ENCODE measurements at regions not wholly inside any gene's neighbourhood (a gene's known extent, or its start where the extent isn't known, plus 50 kb on each side); places are given as distances from the start of the nearest gene placed in this dataset.

DNA sequence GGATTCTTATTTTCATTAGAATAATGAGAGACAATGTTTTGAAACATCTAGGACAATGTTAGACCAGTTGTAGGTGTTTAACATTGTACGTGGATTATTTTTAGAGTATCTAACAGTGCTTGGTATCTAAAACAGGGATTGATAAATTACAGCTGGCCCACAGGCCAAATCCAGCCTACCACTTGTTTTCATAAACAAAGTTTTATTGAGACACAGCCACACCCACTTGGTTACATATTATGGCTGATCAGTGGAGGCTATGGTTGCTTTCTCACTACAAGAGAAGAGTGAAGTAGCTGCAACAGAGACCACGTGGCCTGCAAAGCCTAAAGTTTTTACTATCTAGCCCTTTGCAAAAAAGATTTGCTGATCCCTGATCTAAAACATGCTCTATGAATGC lies 223.1 kb upstream of the CTNNB1 start:
- TF ChIP-seq EP300 (IDR thresholded peaks at IDR 0.05), result no peak
- no peak for TF ChIP-seq POLR2A (IDR thresholded peaks at IDR 0.05; ENCODE audit: low read depth)
